Body of pancreas (tissue), 4 donors: ENCODE measurements at regions not wholly inside any gene's neighbourhood (a gene's known extent, or its start where the extent isn't known, plus 50 kb on each side); places are given as distances from the start of the nearest gene placed in this dataset.

ENCODE experiments used
- ATAC-seq: fragments of 150-250 bp; one replicate; pipeline ENCODE4 v1.9.1; 2016
- DNase-seq, 4 donors: peaks; one replicate each; pipeline ENCODE4 v3.0.0-alpha.2; 2019
- H3K27ac ChIP-seq, 4 donors: fragments of 200-600 bp; sonication (generic); 1 replicate in 3 of 4; 2 replicates in 1 of 4; pipeline versions ENCODE4 v1.5.1 to v1.6.1; 2016 to 2019; ENCODE audit warnings: mild to moderate bottlenecking in 1 of 4, mixed read lengths in 1 of 4, moderate library complexity in 1 of 4
- H3K27me3 ChIP-seq, 2 donors: fragments of 200-600 bp; sonication (generic); one replicate each; pipeline ENCODE4 v1.6.0; 2016; ENCODE audit warnings: mild to moderate bottlenecking in 1 of 2
- H3K36me3 ChIP-seq, 2 donors: fragments of 200-600 bp; sonication (generic); replicated peaks in 1 of 2; 2 replicates each; pipeline ENCODE4 v1.5.1; 2016; ENCODE audit warnings: low read depth in 2 of 2; ENCODE audit not compliant: insufficient read depth in 1 of 2
- H3K4me1 ChIP-seq: fragments of 200-600 bp; sonication (generic); one replicate; pipeline ENCODE4 v1.6.0; 2016
- H3K4me3 ChIP-seq, 2 donors: fragments of 200-600 bp; sonication (generic); 1 replicate in 1 of 2; 2 replicates in 1 of 2; pipeline ENCODE4 v1.5.1; 2016 to 2019
- H3K9me3 ChIP-seq, 3 donors: fragments of 200-600 bp; sonication (generic); 1 replicate in 2 of 3; 2 replicates in 1 of 3; pipeline ENCODE4 v1.5.1; 2016
- POLR2A ChIP-seq, 3 donors: fragments of 450-650 bp; IDR thresholded peaks; one replicate each; pipeline ENCODE4 v1.6.1; 2016; ENCODE audit warnings: antibody characterized with exemption in 3 of 3, mild to moderate bottlenecking in 2 of 3
- WGBS, 2 donors: methylation state at CpG; one replicate each; pipeline ENCODE4 v1.1.5; 2017; 5-methylcytosine and 5-hydroxymethylcytosine counted together
- intact Hi-C: fragments of 100-400 bp; cut with DNase I; formaldehyde crosslinking; loops from one replicate; pipeline ENCODE4 v1.15.1; 2023
- TF ChIP-seq, protein P1 (sequence below), 7 experiments: fragments of 450-650 bp in 4 of 7; fragments of 200-600 bp in 3 of 7; sonication (generic) in 3 of 7; IDR thresholded peaks; one replicate each; pipeline ENCODE4 v1.5.1; 2016 to 2019; ENCODE audit warnings: antibody characterized with exemption in 7 of 7

GRCh38 chr10:33618196-33618595 lies 283.7 kb upstream of the NRP1 start:
- intact Hi-C loops, result no loop called here

GRCh38 chr10:33617381-33618080 lies 283.1 kb upstream of the NRP1 start:
- Histone ChIP-seq H3K9me3 (no peaks in the 10 kb centered on the region), H3K27ac (no peak overlapping the region), H3K4me1 (no peaks in the 10 kb centered on the region), H3K36me3 (no peaks in the 10 kb centered on the region), H3K27me3 (no peaks in the 10 kb centered on the region), H3K4me3 (no peak overlapping the region)
- ATAC-seq (no peak), DNase-seq (no peak)
- TF ChIP-seq, protein P1, sequence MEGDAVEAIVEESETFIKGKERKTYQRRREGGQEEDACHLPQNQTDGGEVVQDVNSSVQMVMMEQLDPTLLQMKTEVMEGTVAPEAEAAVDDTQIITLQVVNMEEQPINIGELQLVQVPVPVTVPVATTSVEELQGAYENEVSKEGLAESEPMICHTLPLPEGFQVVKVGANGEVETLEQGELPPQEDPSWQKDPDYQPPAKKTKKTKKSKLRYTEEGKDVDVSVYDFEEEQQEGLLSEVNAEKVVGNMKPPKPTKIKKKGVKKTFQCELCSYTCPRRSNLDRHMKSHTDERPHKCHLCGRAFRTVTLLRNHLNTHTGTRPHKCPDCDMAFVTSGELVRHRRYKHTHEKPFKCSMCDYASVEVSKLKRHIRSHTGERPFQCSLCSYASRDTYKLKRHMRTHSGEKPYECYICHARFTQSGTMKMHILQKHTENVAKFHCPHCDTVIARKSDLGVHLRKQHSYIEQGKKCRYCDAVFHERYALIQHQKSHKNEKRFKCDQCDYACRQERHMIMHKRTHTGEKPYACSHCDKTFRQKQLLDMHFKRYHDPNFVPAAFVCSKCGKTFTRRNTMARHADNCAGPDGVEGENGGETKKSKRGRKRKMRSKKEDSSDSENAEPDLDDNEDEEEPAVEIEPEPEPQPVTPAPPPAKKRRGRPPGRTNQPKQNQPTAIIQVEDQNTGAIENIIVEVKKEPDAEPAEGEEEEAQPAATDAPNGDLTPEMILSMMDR (IDR thresholded peaks at IDR 0.05), result no peak
- TF ChIP-seq POLR2A (IDR thresholded peaks at IDR 0.05), result no peak
- WGBS, 2 donors, result 82 to 87% methylated on average over 8 of the region's 8 CpGs
- intact Hi-C loops, result no loop called here

More at GRCh38 chr10:33618196-33618595, 283.7 kb upstream of the NRP1 start:
- Histone ChIP-seq H3K4me1 (no peaks in the 10 kb centered on the region), H3K36me3 (no peaks in the 10 kb centered on the region), H3K4me3 (no peak overlapping the region), H3K9me3 (no peaks in the 10 kb centered on the region), H3K27ac (no peak overlapping the region), H3K27me3 (no peaks in the 10 kb centered on the region)
- DNase-seq, result no peak
- 77 to 82% methylated on average over 2 of the region's 2 CpGs for WGBS, 2 donors
- ATAC-seq, result no peak
- no peak for TF ChIP-seq POLR2A (IDR thresholded peaks at IDR 0.05)
- TF ChIP-seq, protein P1 (IDR thresholded peaks at IDR 0.05), result no peak

- H3K36me3 ChIP-seq, result no peaks in the 10 kb centered on the region
- H3K9me3 ChIP-seq, result peaks cover 0 to 2% (median 0%) of the 10 kb centered on the region in 3 donors
- no peak for TF ChIP-seq POLR2A (IDR thresholded peaks at IDR 0.05)
- TF ChIP-seq, protein P1 (IDR thresholded peaks at IDR 0.05), result no peak
- no peaks in the 10 kb centered on the region for H3K27me3 ChIP-seq
- intact Hi-C loops, result no loop called here
- no peak overlapping the region for H3K4me3 ChIP-seq
- H3K4me1 ChIP-seq, result no peaks in the 10 kb centered on the region
- WGBS, 2 donors, result 71 to 72% methylated on average over 1 of the region's 1 CpG
- no peak overlapping the region for H3K27ac ChIP-seq
- ATAC-seq (no peak), DNase-seq (no peak)
Measured at GRCh38 chr10:33616956-33617355, 282.5 kb upstream of the NRP1 start.

- no peak for DNase-seq
- H3K9me3 ChIP-seq, result peaks cover 0 to 9% (median 0%) of the 10 kb centered on the region in 3 donors
- TF ChIP-seq, protein P1 (IDR thresholded peaks at IDR 0.05), result no peak
- TF ChIP-seq POLR2A (IDR thresholded peaks at IDR 0.05), result no peak
- no peaks in the 10 kb centered on the region for H3K36me3 ChIP-seq
- H3K27ac ChIP-seq, result peak overlapping the region in 1 of 4 donors; percentile 3
- H3K4me3 ChIP-seq, result no peak overlapping the region
- intact Hi-C loops, result no loop called here
- H3K27me3 ChIP-seq, result no peaks in the 10 kb centered on the region
- ATAC-seq, result peak; percentile 42
- WGBS, 2 donors, result 73 to 78% methylated on average over 3 of the region's 3 CpGs
- no peaks in the 10 kb centered on the region for H3K4me1 ChIP-seq
Measured at GRCh38 chr10:33612551-33612950, 278.1 kb upstream of the NRP1 start.

DNA sequence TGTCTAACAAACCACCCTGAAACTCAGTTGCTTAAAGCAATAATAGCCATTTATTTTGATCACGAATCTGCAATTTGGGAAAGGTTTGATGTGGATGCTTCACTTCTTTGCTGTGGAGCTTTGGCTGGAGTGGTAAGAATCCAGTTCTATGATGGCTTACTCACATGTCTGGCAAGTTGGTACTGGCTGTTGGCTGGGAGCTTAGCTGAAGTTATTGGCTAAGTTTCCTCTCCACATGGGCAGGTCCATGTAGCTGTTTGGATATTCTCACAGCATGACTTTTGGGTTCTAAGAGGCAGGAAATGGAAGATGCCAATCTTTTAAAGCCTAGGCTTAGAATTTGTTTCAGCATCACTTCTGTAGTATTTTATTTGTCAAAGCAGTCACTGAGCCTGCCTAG lies 277.6 kb upstream of the NRP1 start:
- Histone ChIP-seq H3K27me3 (no peaks in the 10 kb centered on the region), H3K4me3 (no peak overlapping the region), H3K36me3 (no peaks in the 10 kb centered on the region), H3K4me1 (no peaks in the 10 kb centered on the region), H3K27ac (peak overlapping the region in 1 of 4 donors; percentile 3), H3K9me3 (peaks cover 0 to 9% (median 0%) of the 10 kb centered on the region in 3 donors)
- intact Hi-C loops, result no loop called here
- TF ChIP-seq, protein P1 (IDR thresholded peaks at IDR 0.05), result no peak
- TF ChIP-seq POLR2A (IDR thresholded peaks at IDR 0.05), result no peak
- WGBS, 2 donors, result 74 to 83% methylated on average over 1 of the region's 1 CpG
- ATAC-seq (no peak), DNase-seq (no peak)
